GM18517 (cell line): ENCODE measurements at regions not wholly inside any gene's neighbourhood (a gene's known extent, or its start where the extent isn't known, plus 50 kb on each side); places are given as distances from the start of the nearest gene placed in this dataset.
"Not testable (repeated sequence)": the region's sequence is repeated elsewhere in the genome, so short reads cannot be mapped to it uniquely, and the experiment has no call there.

Experiments used
- ATAC-seq: cut with Tn5 transposase; IDR thresholded peaks from one replicate; pipeline ENCODE4 v1.9.1; 2021; ENCODE audit warnings: mild to moderate bottlenecking, moderate library complexity; ENCODE audit not compliant: unreplicated experiment

GRCh38 chr3:110957247-110958025 is 114.2 kb upstream of the NECTIN3 start:
- ATAC-seq: no peak

DNA sequence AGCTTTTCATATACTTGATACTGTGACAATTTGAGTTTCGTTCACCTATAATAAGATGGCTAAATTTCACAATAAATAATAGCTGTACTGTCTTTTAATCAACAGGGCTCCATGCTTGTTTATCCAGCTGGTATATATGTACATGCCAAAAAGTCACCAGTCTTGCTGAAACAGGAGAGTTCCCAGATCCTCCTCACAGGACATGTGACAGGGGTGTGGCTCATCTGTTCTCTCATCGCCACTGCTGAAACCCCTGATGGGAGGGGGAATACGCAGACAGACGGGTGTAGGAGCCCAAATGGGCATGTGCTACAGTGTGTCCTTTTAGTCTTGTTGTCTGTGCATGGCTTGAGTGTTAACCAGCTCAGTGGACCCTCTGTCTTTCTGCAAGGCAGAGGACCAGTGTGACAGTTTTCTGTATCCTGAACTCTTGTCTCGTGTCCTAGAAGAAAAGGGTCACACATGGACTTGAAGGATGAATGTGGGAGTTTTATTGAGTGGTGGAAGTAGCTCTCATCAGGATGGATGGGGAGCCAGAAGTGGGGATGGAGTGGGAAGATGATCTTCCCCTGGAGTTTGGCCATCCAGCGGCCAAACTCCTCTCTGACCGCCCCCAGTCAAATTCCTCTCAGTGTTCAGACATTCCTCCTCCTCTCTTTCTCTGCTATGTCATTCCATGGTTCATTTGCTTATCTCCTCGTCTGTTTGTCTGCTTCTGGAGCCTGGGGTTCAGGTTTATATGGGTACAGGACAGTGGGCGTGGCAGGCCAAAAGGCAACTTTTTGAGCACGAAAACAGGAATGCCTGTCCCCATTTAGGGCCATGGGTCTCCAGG is 113.1 kb upstream of the NECTIN3 start:
- ATAC-seq: no peak

DNA sequence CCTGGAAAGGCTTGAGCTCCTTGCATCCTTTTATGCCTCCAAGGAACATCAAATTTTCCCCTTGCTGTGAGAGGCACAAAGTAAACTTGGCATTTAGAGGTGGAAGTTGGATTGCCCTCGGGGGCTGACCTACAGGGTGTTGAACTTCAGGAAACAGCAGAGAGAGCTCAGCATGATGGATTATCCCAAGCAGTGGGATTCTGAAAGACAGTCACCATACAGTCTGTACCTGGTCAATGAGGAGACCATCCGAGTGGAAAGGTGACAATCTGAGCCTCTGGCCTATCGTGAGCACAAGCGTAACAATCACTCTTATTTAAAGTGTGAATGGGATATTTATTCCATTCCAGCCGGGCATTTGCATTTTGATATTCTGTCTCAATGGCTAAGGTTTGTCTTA is 105.6 kb upstream of the NECTIN3 start:
- no peak for ATAC-seq

- ATAC-seq: no peak
These were observed 104.5 kb upstream of the NECTIN3 start for GRCh38 chr3:110966966-110967663.

DNA sequence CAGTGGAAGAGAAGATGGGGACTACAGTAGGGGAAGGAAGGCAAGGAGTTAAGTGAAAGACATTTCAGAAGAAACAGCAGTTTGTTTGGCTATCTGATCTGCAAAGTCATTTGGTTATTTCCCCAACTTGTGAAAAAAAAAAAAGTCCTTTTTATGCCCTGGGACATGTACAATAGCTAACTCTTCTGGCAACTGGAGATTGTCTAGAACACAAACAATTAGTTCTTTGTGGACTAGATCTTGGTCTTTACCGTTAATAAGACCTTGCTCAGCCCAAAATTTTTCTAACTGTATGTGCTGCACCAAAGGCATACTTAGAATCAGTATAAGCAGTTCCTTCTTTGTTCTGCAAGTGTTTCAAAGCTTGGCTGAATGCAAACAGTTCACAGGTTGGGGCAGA is 103.5 kb upstream of the NECTIN3 start:
- no peak for ATAC-seq

DNA sequence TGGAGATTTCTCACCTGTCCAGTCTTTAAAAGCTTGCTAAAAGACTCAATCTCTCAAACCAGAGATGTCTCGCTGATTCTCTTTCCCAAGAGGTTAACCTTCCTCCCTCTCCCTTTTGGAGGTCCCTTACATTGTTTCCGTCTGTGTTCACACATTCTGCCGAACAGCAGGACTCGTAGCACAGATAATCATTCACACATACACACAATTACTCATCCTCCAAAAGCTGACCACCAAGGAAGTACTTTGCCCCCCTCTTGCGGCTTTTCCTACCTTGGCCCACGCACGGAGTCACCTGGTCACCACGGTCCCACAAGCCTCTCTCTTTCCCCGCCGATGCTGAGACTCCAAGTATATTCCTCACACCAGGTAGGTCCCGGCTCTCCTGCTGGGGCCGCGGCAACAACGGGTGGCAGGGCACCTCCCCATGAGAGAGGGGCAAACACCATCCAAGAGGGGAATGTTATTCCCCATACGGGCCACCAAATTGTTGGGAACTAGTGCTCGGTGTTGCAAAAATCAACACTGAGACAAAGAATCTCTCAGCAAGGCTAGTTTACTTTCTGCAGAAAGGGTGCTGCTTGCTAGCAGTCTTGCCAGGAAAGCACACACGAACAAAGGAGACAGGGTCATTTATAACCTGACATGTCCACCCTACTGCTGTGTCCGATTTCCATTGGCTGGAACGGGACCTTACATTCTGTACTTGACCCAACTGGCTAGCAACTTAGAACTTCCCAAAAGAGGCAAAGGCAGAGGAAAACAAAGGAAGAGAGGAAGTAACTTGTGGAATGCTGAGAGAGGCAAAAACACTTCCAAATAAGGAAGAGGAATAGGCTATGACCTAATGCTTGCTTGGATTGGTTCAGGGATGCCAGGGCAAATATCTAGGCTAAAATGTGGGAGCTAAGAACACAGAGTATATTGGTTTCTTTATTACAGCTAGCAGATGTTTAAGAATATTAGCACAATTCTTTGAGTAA is 102.1 kb upstream of the NECTIN3 start:
- no peak for ATAC-seq

- no peak for ATAC-seq
These were observed 100.5 kb upstream of the NECTIN3 start for GRCh38 chr3:110971010-110971601.

DNA sequence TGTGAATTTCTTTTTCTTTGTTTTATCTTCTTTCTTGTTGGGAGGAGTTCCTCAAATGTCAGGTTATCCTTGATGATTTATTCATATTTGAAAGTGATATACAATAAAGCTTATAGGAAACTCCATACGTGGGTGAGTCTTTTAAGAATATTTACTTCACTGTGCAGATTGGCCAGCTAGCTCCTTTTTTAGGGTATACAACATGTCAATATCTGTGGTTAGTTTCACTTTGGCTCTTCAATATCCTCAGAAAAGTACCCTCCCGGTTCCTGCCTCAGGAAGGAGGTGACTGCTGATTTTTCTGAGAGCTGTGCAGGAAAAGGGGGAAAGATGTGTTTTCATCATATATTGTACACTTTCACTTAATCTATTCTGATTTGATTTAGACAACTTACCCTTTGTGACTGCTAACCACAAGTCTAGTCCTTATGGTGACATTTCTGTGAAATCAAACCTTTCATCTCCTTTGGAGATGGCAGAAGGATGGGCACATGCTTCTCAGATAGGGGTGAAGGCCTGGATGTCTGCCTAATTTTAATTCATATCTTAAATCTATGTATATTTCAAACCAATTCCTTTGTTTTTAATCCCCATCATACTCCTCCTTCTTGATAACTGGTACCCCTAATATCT is 98.2 kb upstream of the NECTIN3 start:
- ATAC-seq: no peak

DNA sequence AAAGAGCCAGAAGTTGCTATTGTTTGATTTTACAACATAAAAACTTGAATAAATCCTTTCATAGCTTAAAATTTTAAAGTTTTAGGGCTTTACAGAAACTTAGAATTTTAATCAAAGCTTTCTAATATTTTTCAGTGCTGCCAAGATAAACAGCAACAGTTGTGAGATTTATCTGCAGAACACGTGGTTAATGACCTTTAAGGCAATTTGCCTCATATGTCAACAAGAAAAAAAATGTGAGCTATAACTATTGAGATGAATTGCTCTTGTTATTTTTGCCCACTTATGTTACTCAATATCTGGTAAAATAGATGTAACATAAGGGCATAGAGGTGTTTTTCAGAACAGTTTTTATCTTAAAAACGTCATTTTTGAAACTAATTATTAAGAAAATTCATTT is 96.7 kb upstream of the NECTIN3 start:
- no peak for ATAC-seq

- ATAC-seq: no peak
These were observed 87.0 kb upstream of the NECTIN3 start for GRCh38 chr3:110984456-110985250.

DNA sequence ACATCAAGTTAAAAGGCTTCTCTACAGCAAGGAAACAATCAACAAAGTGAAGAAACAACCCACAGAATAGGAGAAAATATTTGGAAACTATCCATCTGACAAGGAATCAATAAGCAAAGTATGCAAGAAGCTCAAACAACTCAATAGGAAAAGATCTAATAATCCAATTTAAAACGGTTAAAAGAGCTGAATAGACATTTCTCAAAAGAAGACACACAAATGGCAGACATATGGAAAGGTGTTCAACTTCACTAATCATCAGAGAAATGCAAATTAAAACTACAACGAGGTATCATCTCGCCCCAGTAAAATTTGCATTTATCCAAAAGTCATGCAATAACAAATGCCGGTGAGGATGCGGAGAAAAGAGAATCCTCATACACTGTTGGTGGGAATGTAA is 82.2 kb upstream of the NECTIN3 start:
- no peak for ATAC-seq

DNA sequence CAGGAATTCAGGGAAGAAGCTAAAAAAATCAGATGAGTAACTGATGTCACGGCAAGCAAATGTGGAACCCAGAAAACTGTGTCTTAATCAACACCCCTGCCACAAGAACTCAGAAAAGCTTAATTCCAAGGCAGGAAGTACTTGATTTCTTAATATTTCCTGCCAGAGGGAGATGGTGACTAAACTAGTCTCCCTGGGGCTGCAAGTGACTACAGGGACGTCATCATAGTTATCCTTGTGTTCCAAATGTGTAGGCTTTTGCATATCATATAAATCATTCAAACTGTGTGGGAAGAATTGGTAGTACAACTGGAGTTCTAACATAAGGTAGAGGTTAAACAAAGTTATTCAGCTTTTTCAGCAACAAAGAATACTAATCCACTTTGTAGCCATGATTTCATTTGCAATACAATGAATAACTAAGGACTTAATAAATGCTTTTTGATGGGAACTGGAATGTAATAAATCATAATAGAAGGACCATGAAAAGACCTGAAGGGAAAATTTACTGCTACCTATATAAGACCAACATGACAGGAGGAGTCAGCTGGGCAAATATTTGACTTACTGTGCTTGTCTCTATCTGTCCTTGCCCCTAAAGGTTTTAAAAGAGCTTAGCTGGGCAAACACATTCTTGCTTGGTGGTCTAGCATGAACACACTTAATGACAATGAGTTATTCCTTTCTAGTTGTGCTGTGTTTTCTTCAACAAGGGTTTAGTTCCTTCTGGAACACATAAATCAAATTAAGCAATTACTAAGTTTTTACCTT is 76.0 kb upstream of the NECTIN3 start:
- ATAC-seq: no peak

- ATAC-seq: not testable (repeated sequence)
These were observed 72.8 kb upstream of the NECTIN3 start for GRCh38 chr3:110998766-110999165.

- not testable (repeated sequence) for ATAC-seq
These were observed 65.1 kb upstream of the NECTIN3 start for GRCh38 chr3:111006485-111006884.

DNA sequence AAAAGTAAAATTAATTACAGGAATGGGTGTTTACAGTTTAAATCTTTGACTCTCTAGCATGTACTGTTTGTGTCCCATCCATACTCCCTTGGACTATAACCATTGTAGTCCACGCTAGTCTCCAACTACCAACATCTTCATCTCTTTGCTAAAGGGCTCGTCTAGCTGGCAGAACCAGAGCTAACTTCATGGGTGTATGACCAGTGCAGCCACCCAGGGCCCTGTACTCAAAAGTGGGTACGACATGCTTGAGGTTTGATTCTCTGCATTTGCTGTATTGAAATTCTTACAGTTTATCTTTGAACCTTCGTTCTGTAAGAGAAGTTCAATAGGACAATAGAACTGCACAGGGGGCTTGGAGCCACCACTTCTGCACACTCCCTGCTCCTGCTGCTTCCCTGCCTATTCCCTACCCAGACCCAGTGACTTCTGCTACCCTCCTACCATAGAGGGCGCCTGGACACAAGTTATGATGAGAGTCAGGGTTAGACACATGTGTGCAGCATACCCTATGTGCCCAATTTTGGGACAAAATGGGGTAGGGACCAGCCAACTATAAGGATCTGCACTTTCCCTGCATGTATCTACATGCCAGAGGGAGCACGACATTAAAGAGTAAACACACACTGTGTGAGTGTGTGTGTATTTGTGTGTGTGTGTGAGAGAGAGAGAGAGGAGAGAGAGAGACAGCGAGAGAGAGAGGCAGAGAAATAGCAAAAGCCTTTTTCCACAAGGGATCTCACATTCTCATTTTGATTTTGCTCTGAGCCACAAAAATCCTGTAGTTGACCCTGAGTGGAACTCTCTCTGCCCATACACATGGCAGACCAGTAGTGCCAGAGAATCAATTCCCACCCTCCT is 59.0 kb upstream of the NECTIN3 start:
- ATAC-seq: no peak
